ENCODE measurements at regions not wholly inside any gene's neighbourhood (a gene's known extent, or its start where the extent isn't known, plus 50 kb on each side); places are given as distances from the start of the nearest gene placed in this dataset.

GRCh38 chr4:17018013-17018412 is 119.6 kb upstream of the LDB2 start:
- TF ChIP-seq CTCF (IDR thresholded peaks at IDR 0.05) (no peak), POLR2A (IDR thresholded peaks at IDR 0.05) (no peak)
